Keratinocyte (primary cell): ENCODE measurements at regions not wholly inside any gene's neighbourhood (a gene's known extent, or its start where the extent isn't known, plus 50 kb on each side); places are given as distances from the start of the nearest gene placed in this dataset.
A peak's percentile ranks its signal among the peaks of the same experiment; 100 is the strongest.

Source experiments
- DNase-seq: peaks from one replicate; pipeline ENCODE4 v3.0.0-alpha.2; 2011; ENCODE audit warnings: low read depth, missing footprints, low spot score
- FAIRE-seq: peaks from 2 replicates; lab custom pipeline; 2011; peaks lifted over from hg19 to GRCh38; lab: Jason Lieb, UNC
- H2AFZ ChIP-seq: 2 replicates; pipeline ENCODE4 v1.6.0; 2012; ENCODE audit warnings: low read length, control low read depth, inconsistent platforms; ENCODE audit not compliant: control insufficient read depth
- H3K27ac ChIP-seq: 2 replicates; pipeline ENCODE4 v1.5.1; 2011; ENCODE audit warnings: low read length; ENCODE audit not compliant: control insufficient read depth, insufficient read depth
- H3K27me3 ChIP-seq: 3 replicates; pipeline ENCODE4 v1.6.0; 2011; ENCODE audit warnings: low read length; ENCODE audit not compliant: control insufficient read depth, insufficient read depth; ENCODE audit errors: extremely low read depth
- H3K36me3 ChIP-seq, 2 experiments: 2 replicates in 1 of 2; 3 replicates in 1 of 2; pipeline ENCODE4 v1.5.1; 2011; ENCODE audit warnings: low read length in 2 of 2, mild to moderate bottlenecking in 1 of 2; ENCODE audit not compliant: control insufficient read depth in 2 of 2, insufficient read depth in 2 of 2; ENCODE audit errors: extremely low read depth in 1 of 2
- H3K4me1 ChIP-seq: 3 replicates; pipeline ENCODE4 v1.5.1; 2011; ENCODE audit warnings: low read length; ENCODE audit not compliant: control insufficient read depth, insufficient read depth; ENCODE audit errors: extremely low read depth
- H3K4me2 ChIP-seq: 3 replicates; pipeline ENCODE4 v1.6.0; 2011; ENCODE audit warnings: low read depth, low read length; ENCODE audit not compliant: control insufficient read depth, insufficient read depth; ENCODE audit errors: extremely low read depth
- H3K4me3 ChIP-seq, 3 experiments: fragments of 200-600 bp in 1 of 3; sonication (generic) in 1 of 3; 2 replicates in 2 of 3; 3 replicates in 1 of 3; pipeline ENCODE4 v1.5.1; 2011 to 2016; ENCODE audit warnings: low read length in 3 of 3, mild to moderate bottlenecking in 3 of 3, control low read depth in 2 of 3, inconsistent platforms in 1 of 3, low read depth in 1 of 3, mixed read lengths in 1 of 3, mixed run types in 1 of 3, moderate library complexity in 1 of 3; ENCODE audit not compliant: control insufficient read depth in 2 of 3, insufficient read depth in 2 of 3; ENCODE audit errors: extremely low read depth in 1 of 3
- H3K79me2 ChIP-seq: 2 replicates; pipeline ENCODE4 v1.6.0; 2012; ENCODE audit warnings: low read length; ENCODE audit not compliant: control insufficient read depth, insufficient read depth
- H3K9ac ChIP-seq: 3 replicates; pipeline ENCODE4 v1.6.0; 2011; ENCODE audit warnings: low read length; ENCODE audit not compliant: control insufficient read depth, insufficient read depth; ENCODE audit errors: extremely low read depth
- H3K9me1 ChIP-seq: 3 replicates; pipeline ENCODE4 v1.6.0; 2011; ENCODE audit warnings: low read length; ENCODE audit not compliant: control insufficient read depth, insufficient read depth; ENCODE audit errors: extremely low read depth
- H3K9me3 ChIP-seq: 2 replicates; pipeline ENCODE4 v1.5.1; 2012; ENCODE audit warnings: low read depth, low read length; ENCODE audit not compliant: control insufficient read depth
- H4K20me1 ChIP-seq: 3 replicates; pipeline ENCODE4 v1.6.0; 2011; ENCODE audit warnings: low read length; ENCODE audit not compliant: control insufficient read depth, insufficient read depth; ENCODE audit errors: extremely low read depth
- EZH2 ChIP-seq: IDR thresholded peaks from one replicate; pipeline ENCODE4 v1.6.1; 2012; ENCODE audit warnings: inconsistent platforms, mild to moderate bottlenecking, low read length, moderate library complexity
- dilution Hi-C: fragments of 300-500 bp; cut with MboI; formaldehyde crosslinking; loops from one replicate; pipeline ENCODE4 v1.7.0; 2020; ENCODE audit warnings: low sequenced_read_pairs; ENCODE audit not compliant: extremely low pct_ligation_motif_present
- TF ChIP-seq, protein P1 (sequence below), 3 experiments: IDR thresholded peaks in 1 of 3; conservative IDR thresholded peaks in 1 of 3; optimal IDR thresholded peaks in 1 of 3; 2 replicates in 2 of 3; 3 replicates in 1 of 3; pipeline versions ENCODE3 to v1.5.1; 2011; ENCODE audit warnings: low read length in 3 of 3, mild to moderate bottlenecking in 3 of 3, moderate library complexity in 2 of 3, control low read depth in 1 of 3, inconsistent platforms in 1 of 3; ENCODE audit not compliant: insufficient read depth in 2 of 3; ENCODE audit errors: extremely low read depth in 1 of 3

DNA sequence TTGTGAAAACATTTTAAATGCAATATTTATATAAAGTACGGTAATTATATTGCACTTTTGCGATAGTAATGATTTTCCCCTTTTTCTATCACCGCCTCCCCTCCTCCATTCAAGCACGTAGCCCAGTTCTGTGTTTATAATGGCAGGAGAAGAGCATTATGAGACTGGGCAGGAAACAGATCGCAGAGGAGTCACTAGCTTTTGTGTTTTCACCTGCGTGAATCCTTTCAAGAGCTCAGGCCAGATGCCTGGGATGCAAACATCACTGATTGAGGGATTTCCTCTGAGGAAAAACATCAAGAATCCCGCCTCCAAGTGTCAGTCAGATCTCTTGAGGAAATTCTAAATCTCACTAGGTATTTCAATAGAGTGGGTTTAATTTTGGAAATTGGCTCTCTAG lies 178.4 kb upstream of the FN1 start:
- DNase-seq (no peak), FAIRE-seq (no peak)
- Histone ChIP-seq H3K9me3 (no peaks in the 10 kb centered on the region), H3K27me3 (no peaks in the 10 kb centered on the region), H2AFZ (no peak overlapping the region), H4K20me1 (no peaks in the 10 kb centered on the region), H3K9ac (no peak overlapping the region), H3K79me2 (no peaks in the 10 kb centered on the region), H3K9me1 (no peaks in the 10 kb centered on the region), H3K36me3 (no peaks in the 10 kb centered on the region), H3K27ac (no peak overlapping the region), H3K4me3 (no peak overlapping the region), H3K4me1 (peaks cover 20% of the 10 kb centered on the region), H3K4me2 (no peak overlapping the region)
- dilution Hi-C loops = no loop called here
- no peak for TF ChIP-seq EZH2

GRCh38 chr2:215613888-215614287 lies 178.0 kb upstream of the FN1 start:
- Histone ChIP-seq H3K27ac (no peak overlapping the region), H3K36me3 (no peaks in the 10 kb centered on the region), H3K9ac (no peak overlapping the region), H3K4me2 (no peak overlapping the region), H4K20me1 (no peaks in the 10 kb centered on the region), H3K79me2 (no peaks in the 10 kb centered on the region), H2AFZ (no peak overlapping the region), H3K27me3 (no peaks in the 10 kb centered on the region), H3K4me1 (peaks cover 18% of the 10 kb centered on the region), H3K9me1 (no peaks in the 10 kb centered on the region), H3K4me3 (no peak overlapping the region), H3K9me3 (no peaks in the 10 kb centered on the region)
- no peak for FAIRE-seq
- DNase-seq = no peak
- TF ChIP-seq, protein P1, sequence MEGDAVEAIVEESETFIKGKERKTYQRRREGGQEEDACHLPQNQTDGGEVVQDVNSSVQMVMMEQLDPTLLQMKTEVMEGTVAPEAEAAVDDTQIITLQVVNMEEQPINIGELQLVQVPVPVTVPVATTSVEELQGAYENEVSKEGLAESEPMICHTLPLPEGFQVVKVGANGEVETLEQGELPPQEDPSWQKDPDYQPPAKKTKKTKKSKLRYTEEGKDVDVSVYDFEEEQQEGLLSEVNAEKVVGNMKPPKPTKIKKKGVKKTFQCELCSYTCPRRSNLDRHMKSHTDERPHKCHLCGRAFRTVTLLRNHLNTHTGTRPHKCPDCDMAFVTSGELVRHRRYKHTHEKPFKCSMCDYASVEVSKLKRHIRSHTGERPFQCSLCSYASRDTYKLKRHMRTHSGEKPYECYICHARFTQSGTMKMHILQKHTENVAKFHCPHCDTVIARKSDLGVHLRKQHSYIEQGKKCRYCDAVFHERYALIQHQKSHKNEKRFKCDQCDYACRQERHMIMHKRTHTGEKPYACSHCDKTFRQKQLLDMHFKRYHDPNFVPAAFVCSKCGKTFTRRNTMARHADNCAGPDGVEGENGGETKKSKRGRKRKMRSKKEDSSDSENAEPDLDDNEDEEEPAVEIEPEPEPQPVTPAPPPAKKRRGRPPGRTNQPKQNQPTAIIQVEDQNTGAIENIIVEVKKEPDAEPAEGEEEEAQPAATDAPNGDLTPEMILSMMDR (optimal IDR thresholded peaks at IDR 0.05 in 1 of 3, IDR thresholded peaks at IDR 0.05 in 1 of 3, conservative IDR thresholded peaks at IDR 0.05 in 1 of 3; ENCODE audit: extremely low read depth in 1 of 3, insufficient read depth in 2 of 3, low read length in 3 of 3) = no peak
- no peak for TF ChIP-seq EZH2
- dilution Hi-C loops = no loop called here

DNA sequence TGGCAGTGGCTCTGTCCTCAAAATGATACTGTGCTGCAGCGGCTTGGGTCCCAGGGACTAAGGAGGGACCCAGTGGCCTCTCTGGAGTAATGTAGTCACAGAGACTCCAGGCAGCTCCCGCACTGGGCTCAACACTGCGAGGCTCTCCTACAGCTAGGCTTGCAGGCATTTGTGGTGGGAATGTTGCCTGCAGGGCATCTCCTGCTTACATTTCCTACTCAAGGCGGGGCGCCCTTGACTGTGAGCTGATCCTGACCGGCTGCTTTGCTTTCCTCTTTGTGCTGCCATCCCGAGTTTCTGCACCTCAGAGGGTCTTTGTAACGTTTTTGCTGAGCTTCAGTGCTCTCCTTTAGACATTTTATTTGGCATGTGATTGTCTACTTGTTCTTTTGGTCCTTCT lies 177.4 kb upstream of the FN1 start:
- Histone ChIP-seq H3K4me1 (peaks cover 18% of the 10 kb centered on the region), H3K36me3 (no peaks in the 10 kb centered on the region), H3K4me2 (no peak overlapping the region), H3K4me3 (no peak overlapping the region), H3K27ac (no peak overlapping the region), H3K9me3 (no peaks in the 10 kb centered on the region), H3K9ac (no peak overlapping the region), H4K20me1 (no peaks in the 10 kb centered on the region), H2AFZ (peak overlapping the region; percentile 64), H3K27me3 (no peaks in the 10 kb centered on the region), H3K9me1 (no peaks in the 10 kb centered on the region), H3K79me2 (no peaks in the 10 kb centered on the region)
- TF ChIP-seq, protein P1 (optimal IDR thresholded peaks at IDR 0.05 in 1 of 3, IDR thresholded peaks at IDR 0.05 in 1 of 3, conservative IDR thresholded peaks at IDR 0.05 in 1 of 3; ENCODE audit: extremely low read depth in 1 of 3, insufficient read depth in 2 of 3, low read length in 3 of 3) = peak in 1 of 3 experiments; percentile 7
- no peak for TF ChIP-seq EZH2
- no peak for DNase-seq
- dilution Hi-C loops = no loop called here
- FAIRE-seq = no peak
